Mammary epithelial cell (primary cell): ENCODE measurements at regions not wholly inside any gene's neighbourhood (a gene's known extent, or its start where the extent isn't known, plus 50 kb on each side); places are given as distances from the start of the nearest gene placed in this dataset.

Source experiments
- EZH2 ChIP-seq: IDR thresholded peaks from 2 replicates; pipeline ENCODE4 v1.6.1; 2012; ENCODE audit warnings: low read length, inconsistent platforms, borderline replicate concordance
- TF ChIP-seq, protein P1 (sequence below), 2 donors: IDR thresholded peaks in 1 of 2; conservative IDR thresholded peaks in 1 of 2; 2 replicates each; pipeline ENCODE4 v1.5.1; 2011 to 2012; ENCODE audit warnings: inconsistent platforms in 2 of 2, low read length in 2 of 2, mild to moderate bottlenecking in 2 of 2, control low read depth in 1 of 2, low read depth in 1 of 2; ENCODE audit not compliant: insufficient read depth in 1 of 2; ENCODE audit errors: extremely low read depth in 1 of 2

DNA sequence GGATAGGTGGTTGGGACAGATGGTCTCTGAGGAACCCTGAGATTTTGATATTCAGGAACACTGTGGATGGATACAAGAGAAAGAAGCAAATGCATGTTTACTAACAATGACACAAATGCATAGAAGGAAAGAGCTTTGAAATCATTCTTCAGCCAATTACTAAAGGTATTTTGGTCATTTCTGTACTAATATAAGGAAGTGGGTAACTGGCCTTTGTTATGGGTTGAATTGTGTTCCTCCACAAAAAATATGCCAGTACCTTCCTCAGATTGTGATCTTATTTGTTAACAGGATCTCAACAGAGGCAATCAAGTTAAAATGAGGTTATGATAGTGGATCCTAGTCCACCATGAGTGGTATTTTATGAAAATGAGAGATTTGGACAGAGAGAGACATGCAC, 68.7 kb upstream of the KCNA3 start:
- TF ChIP-seq, protein P1, sequence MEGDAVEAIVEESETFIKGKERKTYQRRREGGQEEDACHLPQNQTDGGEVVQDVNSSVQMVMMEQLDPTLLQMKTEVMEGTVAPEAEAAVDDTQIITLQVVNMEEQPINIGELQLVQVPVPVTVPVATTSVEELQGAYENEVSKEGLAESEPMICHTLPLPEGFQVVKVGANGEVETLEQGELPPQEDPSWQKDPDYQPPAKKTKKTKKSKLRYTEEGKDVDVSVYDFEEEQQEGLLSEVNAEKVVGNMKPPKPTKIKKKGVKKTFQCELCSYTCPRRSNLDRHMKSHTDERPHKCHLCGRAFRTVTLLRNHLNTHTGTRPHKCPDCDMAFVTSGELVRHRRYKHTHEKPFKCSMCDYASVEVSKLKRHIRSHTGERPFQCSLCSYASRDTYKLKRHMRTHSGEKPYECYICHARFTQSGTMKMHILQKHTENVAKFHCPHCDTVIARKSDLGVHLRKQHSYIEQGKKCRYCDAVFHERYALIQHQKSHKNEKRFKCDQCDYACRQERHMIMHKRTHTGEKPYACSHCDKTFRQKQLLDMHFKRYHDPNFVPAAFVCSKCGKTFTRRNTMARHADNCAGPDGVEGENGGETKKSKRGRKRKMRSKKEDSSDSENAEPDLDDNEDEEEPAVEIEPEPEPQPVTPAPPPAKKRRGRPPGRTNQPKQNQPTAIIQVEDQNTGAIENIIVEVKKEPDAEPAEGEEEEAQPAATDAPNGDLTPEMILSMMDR (conservative IDR thresholded peaks at IDR 0.05 in 1 of 2, IDR thresholded peaks at IDR 0.05 in 1 of 2; ENCODE audit: extremely low read depth in 1 of 2, insufficient read depth in 1 of 2, low read depth in 1 of 2, low read length in 2 of 2): no peak
- TF ChIP-seq EZH2: no peak
